ENCODE measurements at regions not wholly inside any gene's neighbourhood (a gene's known extent, or its start where the extent isn't known, plus 50 kb on each side); places are given as distances from the start of the nearest gene placed in this dataset.

- TF ChIP-seq YY1 (IDR thresholded peaks at IDR 0.05; ENCODE audit: insufficient read depth, insufficient read length): no peak
- no peak for TF ChIP-seq ZNF274 (IDR thresholded peaks at IDR 0.05; ENCODE audit: low read depth, low read length)
- TF ChIP-seq SUZ12 (IDR thresholded peaks at IDR 0.05; ENCODE audit: extremely low read depth, insufficient read depth, insufficient read length): no peak
Observed at GRCh38 chr3:14001136-14001535, 121.3 kb upstream of the WNT7A start.
